Astrocyte (in vitro differentiated cells and primary cell): ENCODE measurements at regions not wholly inside any gene's neighbourhood (a gene's known extent, or its start where the extent isn't known, plus 50 kb on each side); places are given as distances from the start of the nearest gene placed in this dataset.

Source experiments
- DNase-seq: peaks from one replicate; pipeline ENCODE4 v3.0.0-alpha.2; 2010; ENCODE audit warnings: low read depth
- FAIRE-seq: peaks from 2 replicates; lab custom pipeline; 2011; peaks lifted over from hg19 to GRCh38; lab: Jason Lieb, UNC
- H2AFZ ChIP-seq: 2 replicates; pipeline ENCODE4 v1.6.0; 2012; ENCODE audit warnings: low read depth, low read length, inconsistent platforms
- H3K27ac ChIP-seq: 2 replicates; pipeline ENCODE4 v1.5.1; 2011; ENCODE audit warnings: low read depth, low read length, inconsistent platforms
- H3K27me3 ChIP-seq: 2 replicates; pipeline ENCODE4 v1.6.0; 2011; ENCODE audit warnings: low read length, inconsistent platforms; ENCODE audit not compliant: insufficient read depth
- H3K36me3 ChIP-seq: 2 replicates; pipeline ENCODE4 v1.5.1; 2011; ENCODE audit warnings: low read length, inconsistent platforms; ENCODE audit not compliant: insufficient read depth
- H3K4me1 ChIP-seq: 2 replicates; pipeline ENCODE4 v1.5.1; 2011; ENCODE audit warnings: low read length, inconsistent platforms; ENCODE audit not compliant: insufficient read depth
- H3K4me2 ChIP-seq: 2 replicates; pipeline ENCODE4 v1.6.0; 2012; ENCODE audit warnings: low read length, inconsistent platforms
- H3K4me3 ChIP-seq: 2 replicates; pipeline ENCODE4 v1.5.1; 2011; ENCODE audit warnings: low read depth, mild to moderate bottlenecking, low read length, inconsistent platforms; ENCODE audit not compliant: insufficient read depth
- H3K79me2 ChIP-seq: 2 replicates; pipeline ENCODE4 v1.6.0; 2012; ENCODE audit warnings: mild to moderate bottlenecking, low read length, inconsistent platforms; ENCODE audit not compliant: insufficient read depth
- H3K9ac ChIP-seq: 2 replicates; pipeline ENCODE4 v1.6.0; 2012; ENCODE audit warnings: mild to moderate bottlenecking, low read length, inconsistent platforms
- H3K9me3 ChIP-seq: 2 replicates; pipeline ENCODE4 v1.5.1; 2012; ENCODE audit warnings: low read depth, mild to moderate bottlenecking, low read length, inconsistent platforms; ENCODE audit not compliant: insufficient read depth
- H4K20me1 ChIP-seq: 2 replicates; pipeline ENCODE4 v1.6.0; 2012; ENCODE audit warnings: low read length, inconsistent platforms; ENCODE audit not compliant: insufficient read depth
- H3K27ac Mint-ChIP-seq: one replicate; pipeline ENCODE4 v1.8.0; 2021; ENCODE audit warnings: mild to moderate bottlenecking, mixed read lengths; ENCODE audit not compliant: unreplicated experiment
- H3K27me3 Mint-ChIP-seq: one replicate; pipeline ENCODE4 v1.8.0; 2021; ENCODE audit warnings: low read depth, mixed read lengths; ENCODE audit not compliant: unreplicated experiment
- H3K36me3 Mint-ChIP-seq: one replicate; pipeline ENCODE4 v1.8.0; 2021; ENCODE audit warnings: low read depth, mixed read lengths; ENCODE audit not compliant: unreplicated experiment
- H3K4me1 Mint-ChIP-seq: one replicate; pipeline ENCODE4 v1.8.0; 2021; ENCODE audit warnings: low read depth, mixed read lengths; ENCODE audit not compliant: unreplicated experiment
- H3K4me3 Mint-ChIP-seq: one replicate; pipeline ENCODE4 v1.8.0; 2021; ENCODE audit warnings: mild to moderate bottlenecking, moderate library complexity, mixed read lengths; ENCODE audit not compliant: unreplicated experiment
- H3K9me3 Mint-ChIP-seq: one replicate; pipeline ENCODE4 v1.8.0; 2021; ENCODE audit warnings: mild to moderate bottlenecking, mixed read lengths; ENCODE audit not compliant: unreplicated experiment
- CTCF ChIP-seq: IDR thresholded peaks from 2 replicates; pipeline ENCODE4 v1.5.1; 2011; ENCODE audit warnings: low read depth, mild to moderate bottlenecking, inconsistent platforms, low read length, moderate library complexity; ENCODE audit not compliant: insufficient read depth
- EZH2 ChIP-seq: IDR thresholded peaks from 2 replicates; pipeline ENCODE4 v1.6.1; 2012; ENCODE audit warnings: mild to moderate bottlenecking, low read length, inconsistent platforms; ENCODE audit not compliant: insufficient read depth

GRCh38 chr1:5647234-5647633 is 345.0 kb downstream of the NPHP4 start:
- no peaks in the 10 kb centered on the region for H3K36me3 ChIP-seq
- DNase-seq = no peak
- peaks cover 24% of the 10 kb centered on the region for H3K27me3 Mint-ChIP-seq
- H3K27me3 ChIP-seq = no peaks in the 10 kb centered on the region
- peaks cover 29% of the 10 kb centered on the region for H3K9me3 Mint-ChIP-seq
- H3K27ac Mint-ChIP-seq = no peak overlapping the region
- no peaks in the 10 kb centered on the region for H3K4me1 ChIP-seq
- H2AFZ ChIP-seq = no peak overlapping the region
- H3K27ac ChIP-seq = no peak overlapping the region
- no peak for FAIRE-seq
- H3K4me3 ChIP-seq = no peak overlapping the region
- H3K9me3 ChIP-seq = peaks cover 22% of the 10 kb centered on the region
- no peak overlapping the region for H3K4me2 ChIP-seq
- no peaks in the 10 kb centered on the region for H3K36me3 Mint-ChIP-seq
- no peak for TF ChIP-seq CTCF
- TF ChIP-seq EZH2 = no peak
- no peaks in the 10 kb centered on the region for H4K20me1 ChIP-seq
- no peaks in the 10 kb centered on the region for H3K79me2 ChIP-seq
- H3K4me1 Mint-ChIP-seq = no peaks in the 10 kb centered on the region
- H3K9ac ChIP-seq = no peak overlapping the region
- no peak overlapping the region for H3K4me3 Mint-ChIP-seq

- no peak overlapping the region for H3K27ac Mint-ChIP-seq
- peaks cover 29% of the 10 kb centered on the region for H3K9me3 Mint-ChIP-seq
- no peak overlapping the region for H3K9ac ChIP-seq
- no peaks in the 10 kb centered on the region for H3K27me3 ChIP-seq
- no peak overlapping the region for H3K4me3 Mint-ChIP-seq
- H2AFZ ChIP-seq = no peak overlapping the region
- H4K20me1 ChIP-seq = no peaks in the 10 kb centered on the region
- H3K9me3 ChIP-seq = peaks cover 21% of the 10 kb centered on the region
- H3K79me2 ChIP-seq = no peaks in the 10 kb centered on the region
- DNase-seq = no peak
- no peak overlapping the region for H3K4me3 ChIP-seq
- H3K36me3 Mint-ChIP-seq = no peaks in the 10 kb centered on the region
- TF ChIP-seq CTCF (no peak), EZH2 (no peak)
- H3K4me2 ChIP-seq = no peak overlapping the region
- H3K36me3 ChIP-seq = no peaks in the 10 kb centered on the region
- H3K27me3 Mint-ChIP-seq = peaks cover 18% of the 10 kb centered on the region
- no peaks in the 10 kb centered on the region for H3K4me1 ChIP-seq
- H3K27ac ChIP-seq = no peak overlapping the region
- H3K4me1 Mint-ChIP-seq = no peaks in the 10 kb centered on the region
- no peak for FAIRE-seq
Observed at GRCh38 chr1:5646486-5647149, 345.6 kb downstream of the NPHP4 start.

- no peak overlapping the region for H3K9ac ChIP-seq
- H3K9me3 ChIP-seq = peaks cover 19% of the 10 kb centered on the region
- no peaks in the 10 kb centered on the region for H3K4me1 ChIP-seq
- Mint-ChIP-seq H3K4me3 (no peak overlapping the region), H3K4me1 (no peaks in the 10 kb centered on the region), H3K36me3 (no peaks in the 10 kb centered on the region), H3K9me3 (peaks cover 28% of the 10 kb centered on the region), H3K27me3 (peaks cover 16% of the 10 kb centered on the region), H3K27ac (no peak overlapping the region)
- H4K20me1 ChIP-seq = no peaks in the 10 kb centered on the region
- no peak for FAIRE-seq
- no peak overlapping the region for H3K4me2 ChIP-seq
- no peaks in the 10 kb centered on the region for H3K27me3 ChIP-seq
- DNase-seq = no peak
- H3K4me3 ChIP-seq = no peak overlapping the region
- H3K36me3 ChIP-seq = no peaks in the 10 kb centered on the region
- no peak overlapping the region for H3K27ac ChIP-seq
- H2AFZ ChIP-seq = no peak overlapping the region
- TF ChIP-seq EZH2 (no peak), CTCF (no peak)
- H3K79me2 ChIP-seq = no peaks in the 10 kb centered on the region
Observed at GRCh38 chr1:5645929-5646328, 346.3 kb downstream of the NPHP4 start.
